Colon (tissue), 2 donors: ENCODE measurements at regions not wholly inside any gene's neighbourhood (a gene's known extent, or its start where the extent isn't known, plus 50 kb on each side); places are given as distances from the start of the nearest gene placed in this dataset.

Source experiments
- FAIRE-seq: peaks from 2 replicates; lab custom pipeline; 2012; peaks lifted over from hg19 to GRCh38; lab: Jason Lieb, UNC
- donor health status: control.
- donor health status: control.

DNA sequence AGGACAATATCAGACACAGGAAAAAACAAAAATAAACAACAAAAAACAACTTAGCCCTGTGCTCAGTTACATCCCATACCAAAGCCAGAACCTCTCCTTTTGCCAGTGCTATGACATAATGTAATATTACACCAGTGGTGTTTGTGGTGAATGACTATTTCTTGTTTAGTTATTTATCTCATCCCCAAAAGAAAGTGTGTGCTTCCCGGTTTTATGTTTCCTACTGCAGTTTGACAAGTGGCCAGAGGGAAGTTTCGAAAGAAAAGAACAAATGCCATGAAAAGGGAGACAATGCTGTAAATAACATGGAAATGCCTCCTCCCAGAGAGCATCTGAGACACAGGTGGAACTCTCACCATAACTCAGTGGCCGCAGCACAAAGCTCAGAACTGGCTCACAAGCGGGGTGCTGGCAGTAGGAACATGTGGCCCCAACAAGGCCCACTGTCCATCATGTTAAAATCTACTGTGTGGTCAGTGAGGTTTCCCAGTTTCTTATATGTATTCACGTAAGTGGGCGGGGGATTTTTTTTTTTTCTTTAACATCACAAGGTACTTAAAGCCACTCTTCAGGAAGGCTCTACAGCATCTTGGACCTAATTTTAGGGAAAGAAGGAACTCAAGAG is 158.2 kb downstream of the BARHL2 start:
- no peak for FAIRE-seq

DNA sequence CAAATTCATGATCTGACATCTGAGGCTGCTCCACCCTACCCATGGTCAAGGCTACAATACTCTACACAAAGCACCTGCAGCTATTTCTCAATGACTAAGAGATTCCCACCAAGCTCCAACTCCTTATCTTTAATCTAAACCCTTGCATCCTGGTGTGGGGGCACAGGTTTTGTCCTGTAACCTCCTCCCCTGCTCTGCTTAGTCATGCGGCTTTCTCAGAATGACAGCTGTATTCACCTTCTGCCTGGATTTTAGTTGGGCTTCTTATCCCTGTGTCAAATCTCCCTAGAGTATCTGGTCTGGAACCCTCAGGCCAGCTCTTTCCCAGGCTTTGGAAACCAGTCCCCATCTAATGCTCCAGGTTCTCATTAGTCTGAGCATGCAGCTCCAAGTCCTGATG is 159.0 kb downstream of the BARHL2 start:
- no peak for FAIRE-seq

DNA sequence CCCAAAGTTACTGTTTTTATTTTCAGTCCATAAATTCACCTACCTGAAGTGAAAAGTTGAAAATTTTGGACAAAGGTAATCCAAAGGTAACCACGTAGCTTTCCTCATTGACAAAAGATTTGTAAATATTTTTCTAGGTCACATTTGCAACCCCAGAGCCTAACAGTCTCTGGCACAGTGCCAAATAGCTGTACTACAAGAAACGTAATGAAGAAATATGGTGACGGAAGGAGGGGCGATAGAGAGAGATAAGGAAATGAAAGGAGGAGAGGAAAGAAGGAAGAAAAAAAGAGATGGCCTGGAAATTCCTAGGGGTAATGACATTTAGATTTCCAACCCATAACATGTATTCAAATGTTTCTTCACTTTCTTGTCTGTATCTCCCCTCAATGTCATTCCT is 159.4 kb downstream of the BARHL2 start:
- FAIRE-seq = no peak

DNA sequence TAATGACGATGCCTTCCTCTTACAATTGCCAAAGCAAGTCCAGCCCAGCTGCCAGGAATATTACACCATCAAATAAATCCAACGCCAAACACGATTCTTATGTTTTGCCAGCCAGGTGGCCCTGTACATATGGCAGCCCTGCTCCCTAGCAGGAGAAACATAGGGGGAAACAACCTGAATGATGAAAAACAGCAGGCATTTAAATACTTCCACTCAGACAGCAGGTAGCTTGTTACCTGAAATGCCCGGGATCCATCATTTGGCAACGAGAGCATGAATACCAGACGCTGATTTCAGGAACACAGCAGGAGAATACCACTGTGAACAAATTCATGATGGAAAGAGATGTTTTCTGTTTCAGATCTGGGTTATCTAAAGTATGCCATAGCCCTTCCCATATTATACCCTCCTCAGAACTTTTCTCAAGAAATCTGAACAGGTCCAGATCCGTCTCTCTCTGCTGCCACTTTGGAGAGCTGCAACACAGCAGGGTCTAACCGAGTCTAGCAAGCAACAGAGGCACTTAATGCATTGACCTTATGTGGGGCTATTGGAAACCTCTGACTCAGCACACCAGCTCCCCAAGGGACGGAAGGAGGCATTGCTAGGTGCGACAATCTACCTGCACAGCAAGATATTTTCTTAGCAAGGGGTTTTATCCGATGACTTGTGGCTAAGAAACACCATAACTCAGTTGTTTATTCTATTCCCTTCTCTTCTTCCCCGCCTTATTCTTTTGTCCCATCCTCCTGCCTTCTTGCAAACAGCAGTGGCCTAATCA is 166.3 kb downstream of the BARHL2 start:
- no peak for FAIRE-seq

DNA sequence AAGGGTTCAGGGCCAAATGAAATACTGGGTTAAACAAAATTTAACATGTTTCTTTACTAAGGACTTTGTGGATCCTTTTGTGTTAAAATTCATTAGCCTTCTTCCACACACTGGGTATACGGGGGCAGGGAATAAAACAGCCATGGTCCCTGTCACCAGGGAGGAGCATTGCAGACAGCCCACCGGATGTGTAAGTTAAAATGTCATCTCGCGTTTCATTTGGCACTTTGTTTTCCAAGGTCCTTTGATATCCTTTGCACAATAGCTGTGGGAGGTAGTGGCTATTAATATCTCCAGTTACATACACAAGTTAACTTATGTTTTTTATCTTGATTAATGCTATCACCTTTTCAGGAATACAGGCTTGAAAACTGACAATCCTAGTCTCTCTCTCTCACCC is 172.7 kb downstream of the BARHL2 start:
- no peak for FAIRE-seq

DNA sequence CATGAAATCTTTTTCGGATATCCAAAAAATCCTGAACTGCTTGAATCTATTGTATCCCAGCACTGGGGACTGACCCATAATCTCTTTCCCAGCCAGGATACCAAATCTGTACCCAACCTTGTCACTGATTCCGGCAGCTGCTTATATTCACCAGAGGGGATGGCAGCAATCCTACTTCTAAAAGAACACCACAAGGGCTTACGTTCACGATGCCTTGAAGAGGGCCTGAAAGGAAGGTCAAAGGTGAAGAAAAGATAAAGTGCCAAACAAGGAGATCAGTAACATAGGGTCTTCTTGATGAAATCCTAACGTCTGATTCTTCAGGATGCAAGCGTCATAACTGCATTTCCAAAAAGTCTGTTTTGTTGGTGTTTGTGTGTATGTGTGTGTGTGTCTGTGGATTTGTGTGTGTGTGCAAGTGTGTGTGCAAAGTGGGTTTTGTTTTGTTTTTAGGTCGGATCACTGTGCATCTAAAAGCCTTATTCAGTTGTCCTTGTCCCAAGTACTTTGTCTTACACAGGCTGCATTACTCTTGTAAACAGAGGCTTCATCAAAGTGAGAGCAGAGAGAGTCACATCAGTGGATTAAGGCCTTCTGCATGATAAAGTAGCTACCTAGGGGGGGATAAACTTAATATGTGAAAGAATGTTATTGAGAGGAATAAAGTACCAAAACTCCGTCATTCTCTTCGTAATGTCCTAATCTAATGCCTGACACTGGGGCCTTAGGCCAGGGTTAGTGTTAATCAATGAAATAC is 179.3 kb downstream of the BARHL2 start:
- no peak for FAIRE-seq

DNA sequence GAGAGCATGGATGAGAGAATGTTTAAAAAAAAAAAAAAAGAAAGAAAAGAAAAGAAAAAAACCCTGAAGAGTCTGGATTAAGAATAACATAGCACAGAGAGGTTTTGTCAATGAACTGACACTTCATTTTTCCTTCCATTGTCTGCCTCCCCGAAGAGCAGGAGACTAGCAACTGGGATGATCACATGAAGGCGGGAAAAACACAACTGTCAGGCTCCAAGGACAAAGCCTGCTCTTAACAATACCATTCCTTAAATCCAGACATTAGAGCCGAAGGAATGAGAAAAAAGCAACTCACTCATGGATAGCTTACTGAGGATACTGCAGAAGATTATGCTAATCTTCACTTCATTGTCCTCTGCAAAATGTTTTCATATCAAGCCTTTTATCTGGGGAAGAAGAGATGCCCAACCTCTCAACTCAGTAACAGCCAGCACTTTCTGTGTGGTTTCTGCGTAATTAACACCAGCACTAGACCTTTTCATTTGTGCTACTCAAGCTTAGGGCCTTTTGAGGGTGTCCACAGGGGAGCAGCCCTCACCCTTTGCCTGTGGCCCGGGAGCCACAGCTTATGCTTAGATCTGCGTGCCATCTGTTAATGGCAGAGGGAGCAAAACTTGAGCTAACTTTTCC is 182.3 kb downstream of the BARHL2 start:
- no peak for FAIRE-seq

DNA sequence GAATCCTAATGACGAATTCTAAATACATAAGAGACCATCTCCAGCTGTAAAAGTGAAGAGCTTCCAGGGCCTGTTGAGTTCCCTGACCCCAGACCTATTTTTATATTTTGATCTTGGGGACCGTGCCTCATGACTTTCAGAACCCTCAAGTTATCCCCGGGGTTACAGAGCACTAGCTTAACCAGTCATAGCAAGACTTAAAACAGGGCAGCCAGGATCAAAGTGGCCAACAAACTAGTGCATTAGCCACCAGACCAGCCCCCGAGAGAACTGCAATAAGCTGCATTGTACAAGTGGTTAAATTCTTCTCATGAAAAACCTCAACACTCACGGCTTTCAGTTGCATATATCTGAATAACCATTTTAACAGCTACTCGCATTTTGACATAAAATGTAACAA is 183.0 kb downstream of the BARHL2 start:
- no peak for FAIRE-seq

DNA sequence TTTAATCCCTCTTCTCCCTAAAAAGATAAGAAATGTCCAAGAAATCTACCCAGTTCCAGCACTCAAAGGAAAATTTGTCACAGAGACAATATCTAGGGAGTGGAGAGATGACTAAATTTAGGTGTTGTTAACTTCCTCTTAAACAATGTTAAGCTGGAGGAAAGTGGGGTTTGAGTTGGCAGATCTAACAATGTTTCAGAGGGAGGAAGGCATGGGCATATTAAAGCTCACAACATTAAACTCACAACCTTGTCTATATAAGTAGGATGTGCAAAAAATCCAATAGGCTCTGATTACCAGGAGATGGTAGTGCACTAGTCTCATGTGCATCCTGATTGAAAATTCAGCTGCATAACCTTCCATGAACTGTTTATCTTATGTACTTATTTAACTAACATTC is 190.1 kb downstream of the BARHL2 start:
- FAIRE-seq = no peak

DNA sequence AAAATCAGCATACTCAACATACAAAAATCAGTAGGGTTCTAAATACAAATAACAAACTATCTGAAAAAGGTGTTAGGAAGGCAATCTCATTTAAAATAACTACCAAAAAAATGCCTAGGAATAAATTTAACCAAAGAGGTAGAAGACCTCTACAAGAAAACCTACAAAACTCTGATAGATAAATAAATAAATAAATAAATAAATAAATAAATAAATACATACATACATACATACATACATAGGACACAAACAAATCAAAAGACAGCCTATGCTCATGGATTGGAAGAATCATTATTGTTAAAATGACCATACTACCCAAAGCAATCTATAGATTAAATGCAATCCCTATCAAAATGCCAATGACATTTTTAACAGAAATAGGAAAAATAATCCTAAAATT is 194.7 kb downstream of the BARHL2 start:
- no peak for FAIRE-seq

DNA sequence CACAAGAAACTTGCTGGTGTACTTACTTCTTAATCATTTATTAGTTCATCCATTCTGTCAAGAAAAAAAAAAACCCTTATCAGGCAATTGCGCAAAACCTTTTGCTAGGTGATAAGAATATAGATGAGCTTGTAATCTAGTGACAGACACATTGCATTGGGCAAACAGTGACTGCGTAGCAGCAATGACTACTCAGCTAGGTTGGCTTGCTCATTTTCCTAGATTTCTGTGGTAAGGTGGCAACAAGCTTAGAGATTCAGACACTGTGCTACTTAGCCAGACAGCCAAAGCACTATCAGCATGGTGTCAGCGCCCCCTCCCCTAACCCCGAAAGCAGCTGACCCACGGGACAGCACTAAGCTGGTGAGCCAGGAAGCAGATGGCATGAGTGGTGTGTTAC is 203.1 kb downstream of the BARHL2 start:
- no peak for FAIRE-seq

DNA sequence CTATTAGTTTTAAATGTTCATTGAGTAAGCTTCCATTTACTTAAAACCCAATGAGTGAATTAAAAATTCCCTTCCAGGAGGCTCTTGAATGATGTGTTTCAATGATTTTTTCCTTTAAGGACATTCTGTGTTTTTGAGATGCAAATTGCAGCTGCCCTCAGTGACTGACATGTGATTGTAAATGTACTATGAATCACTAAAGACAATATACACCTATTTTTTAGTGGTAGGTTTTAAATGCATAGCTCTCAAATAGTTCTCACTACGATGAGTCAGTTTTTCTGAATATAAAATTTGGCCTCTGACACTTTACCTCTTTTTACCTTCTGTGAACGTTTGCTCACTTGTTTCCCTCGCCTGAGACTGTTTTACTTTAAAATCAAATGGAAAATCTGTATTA is 204.7 kb downstream of the BARHL2 start:
- FAIRE-seq = no peak

DNA sequence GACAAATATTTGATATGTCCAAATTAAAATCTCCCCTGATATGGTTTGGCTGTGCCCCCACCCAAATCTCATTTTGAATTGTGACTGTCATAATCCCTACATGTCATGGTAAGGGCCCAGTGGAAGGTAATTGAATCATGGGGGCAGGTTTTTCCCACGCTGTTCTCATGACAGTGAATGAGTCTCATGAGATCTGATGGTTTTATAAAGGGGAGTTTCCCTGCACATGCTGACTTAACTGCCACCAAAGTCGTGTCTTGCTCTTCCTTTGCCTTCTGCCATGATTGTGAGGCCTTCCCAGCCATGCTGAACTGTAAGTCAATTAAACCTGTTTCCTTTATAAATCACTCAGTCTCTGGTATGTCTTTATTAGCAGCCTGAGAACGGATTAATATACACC is 207.0 kb downstream of the BARHL2 start:
- FAIRE-seq = no peak

DNA sequence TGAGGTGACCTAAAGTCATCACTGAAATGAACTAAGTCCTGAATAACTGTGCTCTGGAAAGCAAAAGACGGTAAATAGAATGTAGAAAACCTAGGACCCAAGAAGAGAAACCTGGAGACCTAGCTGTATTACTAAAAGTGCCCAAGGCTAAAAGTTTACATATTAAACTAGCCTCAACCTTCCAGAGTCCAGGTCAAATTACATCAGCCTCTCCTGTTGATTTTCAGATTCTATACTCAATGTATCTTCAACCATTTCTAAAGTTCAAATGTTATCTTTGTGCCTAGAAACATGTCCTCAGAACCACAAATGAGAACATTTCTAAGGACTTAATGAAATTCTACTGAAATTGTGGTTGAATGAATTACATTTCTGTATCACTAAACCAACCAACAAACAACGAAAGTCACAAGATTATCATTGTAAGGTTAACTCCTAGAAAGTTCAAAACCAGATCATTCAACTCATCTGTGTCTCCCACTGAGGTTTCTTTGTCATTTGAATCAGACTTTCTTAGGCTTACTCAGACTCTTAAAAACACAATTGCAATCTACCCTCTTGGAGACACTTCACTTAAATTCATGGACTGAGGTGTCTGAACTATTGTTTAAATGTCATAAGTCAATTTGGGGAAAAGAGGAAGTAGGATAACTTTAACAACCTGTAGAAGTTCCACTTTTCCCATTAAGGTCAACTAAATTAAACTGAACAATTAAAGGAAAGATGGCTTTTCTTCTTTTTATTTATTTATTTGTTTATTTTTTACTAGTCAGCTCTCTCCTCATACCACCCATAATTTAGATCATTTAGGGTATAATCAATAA is 207.7 kb downstream of the BARHL2 start:
- FAIRE-seq = no peak

DNA sequence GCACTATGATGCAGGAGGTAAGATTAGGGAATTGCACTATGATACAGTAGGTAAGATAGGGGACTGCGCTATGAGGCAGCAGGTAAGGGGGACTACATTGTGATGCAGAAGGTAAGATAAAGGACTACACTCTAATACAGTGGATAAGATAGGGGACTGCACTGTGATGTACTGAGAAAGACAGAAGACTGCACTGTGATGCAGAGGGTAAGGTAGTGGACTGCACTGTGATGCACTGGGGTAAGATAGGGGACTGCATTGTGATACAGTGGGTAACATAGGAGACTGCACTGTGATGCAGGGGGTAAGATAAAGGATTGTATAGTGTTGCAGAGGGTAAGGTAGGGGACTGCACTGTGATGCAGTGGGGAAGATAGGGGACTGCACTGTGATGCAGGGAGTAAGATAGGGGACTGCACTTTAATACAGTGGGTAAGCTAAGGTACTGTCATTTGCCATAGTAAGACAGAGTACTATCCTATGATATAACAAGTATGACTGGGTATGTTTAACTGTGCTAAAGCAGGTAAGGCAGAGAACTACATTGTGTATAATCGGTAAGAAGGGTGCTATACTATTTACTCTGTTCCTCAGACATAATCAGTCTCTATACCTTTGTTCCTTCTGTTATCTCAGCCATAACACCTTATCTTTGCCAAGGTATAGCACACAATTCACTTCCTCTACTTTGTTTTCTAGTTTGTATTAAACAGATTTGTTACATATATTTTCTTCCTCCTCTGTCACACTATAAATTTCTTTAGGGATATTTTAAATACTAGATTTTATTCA is 208.5 kb downstream of the BARHL2 start:
- FAIRE-seq = no peak

DNA sequence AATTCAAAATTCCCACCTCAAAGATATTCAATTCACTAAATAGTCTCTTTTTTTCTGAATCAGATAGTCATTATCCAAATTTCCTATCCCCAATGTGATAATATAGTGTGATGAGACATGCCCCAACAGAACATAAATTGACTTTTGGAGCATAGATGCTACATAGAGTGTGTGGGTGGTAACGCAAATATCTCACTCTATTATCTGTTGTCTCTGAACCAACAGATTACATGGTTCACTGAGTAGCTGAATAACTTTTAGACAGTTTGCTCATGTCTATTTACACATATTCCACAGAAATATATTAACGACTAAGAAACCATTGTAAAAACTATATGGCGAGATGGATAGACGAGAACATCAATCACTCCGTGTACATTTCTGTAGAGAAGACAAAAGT is 209.9 kb downstream of the BARHL2 start:
- no peak for FAIRE-seq

DNA sequence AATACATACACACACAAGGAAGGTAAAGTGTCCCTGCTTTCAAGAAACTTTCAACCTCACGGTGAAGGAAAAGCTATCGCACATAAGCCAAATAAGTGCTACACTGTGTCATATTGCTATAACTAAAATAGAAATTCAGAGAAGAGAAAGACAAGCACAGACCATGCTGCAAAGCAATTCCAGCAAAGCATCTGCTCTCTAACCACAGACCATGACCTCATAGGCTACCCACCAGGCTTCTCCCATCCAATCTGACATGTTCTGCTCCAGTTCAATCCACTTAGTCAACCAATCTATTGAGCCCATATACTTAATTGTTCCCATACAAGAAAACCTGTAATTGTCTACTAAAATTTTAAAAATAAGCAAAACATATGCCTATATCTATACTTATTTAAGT is 211.3 kb downstream of the BARHL2 start:
- no peak for FAIRE-seq

DNA sequence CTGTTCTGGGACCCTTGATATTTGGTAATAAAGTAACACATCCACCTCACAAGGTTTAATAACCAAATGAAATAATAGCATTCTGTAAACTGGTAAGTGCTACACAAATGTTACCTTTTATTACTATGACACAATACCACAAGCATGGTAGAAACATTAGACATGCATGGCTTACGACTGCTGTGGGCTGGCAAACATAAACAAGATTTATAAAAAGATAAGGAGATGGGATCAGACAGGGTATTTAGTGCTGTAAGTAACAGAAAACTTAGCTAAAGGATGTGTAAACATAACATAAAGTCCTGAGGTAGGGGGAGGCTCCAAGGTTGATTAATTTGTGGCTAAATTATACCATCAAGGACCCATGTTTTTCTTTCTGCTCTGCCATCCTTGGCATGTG is 212.6 kb downstream of the BARHL2 start:
- no peak for FAIRE-seq

DNA sequence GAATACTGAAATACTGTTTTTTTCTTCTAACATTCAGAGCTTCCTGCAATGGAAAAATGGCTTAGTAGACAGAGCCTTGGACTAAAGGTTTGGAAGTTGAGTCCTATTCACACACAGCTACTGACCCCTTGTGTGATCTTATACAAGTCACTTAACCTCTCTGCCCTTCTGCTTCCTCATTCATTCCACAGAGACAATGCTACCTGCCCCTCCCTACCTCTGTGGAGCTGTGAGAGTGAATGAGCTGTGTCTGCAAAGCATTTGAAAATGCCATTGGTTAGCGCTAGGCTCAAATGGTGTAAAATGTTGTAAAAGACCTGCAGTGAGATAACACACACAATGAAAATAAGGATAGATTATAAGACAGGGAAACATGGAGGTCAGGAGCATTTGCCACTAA is 214.4 kb downstream of the BARHL2 start:
- no peak for FAIRE-seq

DNA sequence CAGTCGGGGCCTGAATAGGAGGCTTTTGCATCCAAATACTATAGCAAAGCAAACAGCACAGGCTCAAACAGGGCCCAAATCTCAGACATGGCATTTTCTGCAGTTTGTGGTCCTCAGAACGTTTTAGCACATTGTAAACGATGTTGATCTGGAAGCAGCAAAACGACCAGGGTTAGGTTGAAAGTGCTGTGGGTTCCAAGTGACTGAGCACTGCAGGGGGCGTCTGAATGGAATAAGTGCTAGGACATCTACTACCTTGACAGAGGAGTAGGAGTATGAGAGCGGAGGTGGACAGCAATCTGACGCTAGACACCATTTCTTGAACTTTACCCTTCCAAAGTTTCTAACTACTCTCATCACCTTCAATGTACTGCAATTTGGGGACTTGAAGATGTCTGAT is 214.9 kb downstream of the BARHL2 start:
- no peak for FAIRE-seq

DNA sequence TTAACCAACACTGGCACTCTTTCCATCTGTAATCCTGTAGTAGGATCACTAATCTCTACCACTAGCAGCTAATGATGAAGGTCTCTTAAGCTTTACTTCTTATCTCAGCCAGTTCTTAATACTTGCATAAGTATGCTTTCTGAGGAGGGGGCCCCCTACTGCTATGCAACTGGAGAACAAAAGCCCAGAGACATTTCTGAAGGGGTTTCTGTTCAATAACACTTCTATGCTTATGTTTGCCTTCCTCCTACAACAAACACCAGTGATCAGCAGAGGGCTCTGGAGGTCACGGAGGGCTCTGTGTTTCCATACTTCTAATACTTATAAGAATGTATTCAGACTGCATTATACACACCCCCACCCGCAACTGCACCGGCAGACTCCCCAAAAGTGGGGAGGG is 215.8 kb downstream of the BARHL2 start:
- no peak for FAIRE-seq
